Heart left ventricle (tissue), 16 donors: ENCODE measurements at regions not wholly inside any gene's neighbourhood (a gene's known extent, or its start where the extent isn't known, plus 50 kb on each side); places are given as distances from the start of the nearest gene placed in this dataset.

Experiments used
- ATAC-seq, 4 donors: fragments of 200-7000 bp; cut with Tn5 transposase; one replicate each; pipeline ENCODE4 v1.9.1; 2020 to 2022; ENCODE audit warnings: moderate library complexity in 4 of 4, mild to moderate bottlenecking in 3 of 4, moderate number of reproducible peaks in 1 of 4
- DNase-seq, 5 donors: peaks; one replicate each; pipeline ENCODE4 v3.0.0-alpha.2; 2020
- H3K27ac ChIP-seq, 12 donors: fragments of 200-600 bp; sonication (generic) in 4 of 12; one replicate each; pipeline versions ENCODE4 v1.5.0 to v1.8.0; 2016 to 2022; ENCODE audit warnings: mild to moderate bottlenecking in 2 of 12
- H3K27me3 ChIP-seq, 9 donors: fragments of 200-600 bp; sonication (generic) in 2 of 9; one replicate each; pipeline versions ENCODE4 v1.5.1 to v1.8.0; 2016 to 2022; ENCODE audit warnings: mild to moderate bottlenecking in 3 of 9
- H3K36me3 ChIP-seq, 9 donors: fragments of 200-600 bp; sonication (generic) in 2 of 9; one replicate each; pipeline versions ENCODE4 v1.5.0 to v1.8.0; 2018 to 2022; ENCODE audit warnings: mild to moderate bottlenecking in 2 of 9
- H3K4me1 ChIP-seq, 12 donors: fragments of 200-600 bp; sonication (generic) in 4 of 12; one replicate each; pipeline versions ENCODE4 v1.5.0 to v1.8.0; 2016 to 2022; ENCODE audit warnings: mild to moderate bottlenecking in 3 of 12
- H3K4me3 ChIP-seq, 12 donors: fragments of 200-600 bp; sonication (generic) in 4 of 12; one replicate each; pipeline versions ENCODE4 v1.5.0 to v1.8.0; 2017 to 2022; ENCODE audit warnings: mild to moderate bottlenecking in 9 of 12, moderate library complexity in 4 of 12
- H3K9me3 ChIP-seq, 12 donors: fragments of 200-600 bp; sonication (generic) in 4 of 12; one replicate each; pipeline versions ENCODE4 v1.5.0 to v1.8.0; 2016 to 2022; ENCODE audit warnings: mild to moderate bottlenecking in 1 of 12
- CTCF ChIP-seq, 12 donors: fragments of 200-600 bp; sonication (generic) in 4 of 12; IDR thresholded peaks; one replicate each; pipeline versions ENCODE4 v1.5.0 to v1.8.0; 2018 to 2022; ENCODE audit warnings: antibody characterized with exemption in 12 of 12, mild to moderate bottlenecking in 5 of 12
- POLR2A ChIP-seq, 2 donors: fragments of 450-650 bp; IDR thresholded peaks; one replicate each; pipeline ENCODE4 v1.6.1; 2017; ENCODE audit warnings: antibody characterized with exemption in 2 of 2, mild to moderate bottlenecking in 2 of 2, moderate library complexity in 2 of 2
- WGBS, 4 donors: extraction: QIAGEN DNeasy Blood & Tissue Kit in 2 of 4; methylation state at CpG; one replicate each; pipeline versions ENCODE4 v1.1.5 to v1.1.7; 2013 to 2018; 5-methylcytosine and 5-hydroxymethylcytosine counted together
- intact Hi-C, 10 donors: fragments of 100-400 bp; cut with DNase I; formaldehyde crosslinking; loops; one replicate each; pipeline versions ENCODE4 v1.11.1 to v1.14.2; 2022
- donor health status: ischemic (EF 13 %, LVEDD 7.1; RV severe dilation, severe dysfunction).
- donor health status: healthy with polysubstance abuse.
- donor health status: DM: no; HTN: yes; CAD: no.
- donor health status: DM: no; HTN: no; CAD: no.
- donor health status: ischemic (EF 25% LVEDD 6.9; RV normal size, moderate dysfunction).
- donor health status: ischemic (EF 25% LVEDD 5.7; RV mildly dilated, moderate dysfunction).
- donor health status: healthy.
- donor health status: DM: yes; HTN: yes; CAD: no.
- donor health status: ischemic (EF 35%, LVEDD 5.7; RV mildly dilated, moderate dysfunction).
- donor health status: nonischemic (EF 11% LVEDD 7.7; RV severe dilation, severe dysfunction).
- donor health status: DM: yes; HTN: yes; CAD: no.
- donor health status: PGD.
- donor health status: ischemic (EF 29% LVEDD 5.4; RV normal size, mild dysfunction).
- donor health status: nonischemic (EF 23%, LVEDD 6.1; RV moderate dilation, normal function).

GRCh38 chr11:127103586-127104388 lies 103.2 kb upstream of the KIRREL3 start:
- DNase-seq (no peak), ATAC-seq (no peak)
- Histone ChIP-seq H3K9me3 (no peaks in the 10 kb centered on the region), H3K4me3 (no peak overlapping the region), H3K4me1 (no peaks in the 10 kb centered on the region), H3K27ac (no peak overlapping the region), H3K36me3 (no peaks in the 10 kb centered on the region), H3K27me3 (peaks cover 0 to 23% (median 0%) of the 10 kb centered on the region in 9 donors)
- 70 to 77% (median 72%) methylated on average over 9 of the region's 9 CpGs for WGBS, 4 donors
- intact Hi-C loops = no loop called here
- no peak for TF ChIP-seq CTCF (IDR thresholded peaks at IDR 0.05)
- TF ChIP-seq POLR2A (IDR thresholded peaks at IDR 0.05) = no peak

GRCh38 chr11:127098684-127099083 lies 98.1 kb upstream of the KIRREL3 start:
- H3K27ac ChIP-seq = no peak overlapping the region
- 12 to 33% (median 18%) methylated on average over 1 of the region's 1 CpG for WGBS, 4 donors
- TF ChIP-seq CTCF (IDR thresholded peaks at IDR 0.05) (no peak), POLR2A (IDR thresholded peaks at IDR 0.05) (no peak)
- DNase-seq (no peak), ATAC-seq (no peak)
- intact Hi-C loops = no loop called here
- H3K4me3 ChIP-seq = no peak overlapping the region
- H3K27me3 ChIP-seq = no peaks in the 10 kb centered on the region
- peaks cover 0 to 9% (median 4%) of the 10 kb centered on the region in 12 donors for H3K9me3 ChIP-seq
- H3K36me3 ChIP-seq = no peaks in the 10 kb centered on the region
- H3K4me1 ChIP-seq = no peaks in the 10 kb centered on the region

GRCh38 chr11:127080735-127081134 lies 80.2 kb upstream of the KIRREL3 start:
- no peaks in the 10 kb centered on the region for H3K36me3 ChIP-seq
- H3K9me3 ChIP-seq = no peaks in the 10 kb centered on the region
- intact Hi-C loops = no loop called here
- H3K27ac ChIP-seq = no peak overlapping the region
- ATAC-seq = no peak
- no peak for DNase-seq
- no peak overlapping the region for H3K4me3 ChIP-seq
- 59 to 70% (median 69%) methylated on average over 2 of the region's 2 CpGs for whole genome bisulfite sequencing, 4 donors
- peaks cover 0 to 4% (median 0%) of the 10 kb centered on the region in 9 donors for H3K27me3 ChIP-seq
- TF ChIP-seq CTCF (IDR thresholded peaks at IDR 0.05) = no peak
- no peak for TF ChIP-seq POLR2A (IDR thresholded peaks at IDR 0.05)
- H3K4me1 ChIP-seq = no peaks in the 10 kb centered on the region

- no peak overlapping the region for H3K4me3 ChIP-seq
- TF ChIP-seq POLR2A (IDR thresholded peaks at IDR 0.05) (no peak), CTCF (IDR thresholded peaks at IDR 0.05) (no peak)
- H3K36me3 ChIP-seq = no peaks in the 10 kb centered on the region
- no peaks in the 10 kb centered on the region for H3K9me3 ChIP-seq
- intact Hi-C loops = no loop called here
- ATAC-seq = no peak
- DNase-seq = no peak
- H3K4me1 ChIP-seq = no peaks in the 10 kb centered on the region
- no peak overlapping the region for H3K27ac ChIP-seq
- H3K27me3 ChIP-seq = peaks cover 0 to 5% (median 0%) of the 10 kb centered on the region in 9 donors
- 85 to 92% (median 86%) methylated on average over 4 of the region's 4 CpGs for WGBS, 4 donors
These were observed 75.2 kb upstream of the KIRREL3 start for GRCh38 chr11:127075758-127076157.
